GM12878 (cell line): ENCODE measurements at regions not wholly inside any gene's neighbourhood (a gene's known extent, or its start where the extent isn't known, plus 50 kb on each side); places are given as distances from the start of the nearest gene placed in this dataset.

Source experiments
- ATAC-seq: fragments of 200-7000 bp; cut with Tn5 transposase; 3 replicates; pipeline ENCODE4 v1.9.1; 2020; ENCODE audit warnings: mild to moderate bottlenecking, moderate library complexity
- BruUV-seq: library from RNA; stranded (reverse); fragments of 400-500 nt; replicated peaks from 2 replicates; lab custom pipeline; 2021; lab: Mats Ljungman, UMichigan
- CTCF ChIA-PET: fragments of 300-600 bp; sonication (Branson Sonifier 250); formaldehyde crosslinking; extraction: SDS; loops from one replicate; lab custom pipeline; 2021; ENCODE audit warnings: inconsistent platforms; lab: Yijun Ruan, JAX
- POLR2A ChIA-PET: fragments of 350-600 bp; formaldehyde crosslinking; extraction: SDS; loops from one replicate; lab custom pipeline; 2021; ENCODE audit warnings: inconsistent platforms; lab: Charles Lee
- RAD21 ChIA-PET: fragments of 300-600 bp; sonication (Branson Sonifier 250); formaldehyde crosslinking; loops from one replicate; lab custom pipeline; 2023; ENCODE audit warnings: antibody characterized with exemption; ENCODE audit not compliant: unreplicated experiment; lab: Charles Lee
- SMC1A ChIA-PET: fragments of 300-600 bp; sonication (Branson Sonifier 250); formaldehyde crosslinking; loops from one replicate; lab custom pipeline; 2023; ENCODE audit not compliant: unreplicated experiment, uncharacterized antibody; lab: Charles Lee
- DNase-seq: peaks from one replicate; pipeline ENCODE4 v3.0.0-alpha.2; 2011; ENCODE audit warnings: low read depth, low spot score
- FAIRE-seq: peaks from 3 replicates; lab custom pipeline; 2011; peaks lifted over from hg19 to GRCh38; lab: Jason Lieb, UNC
- H2AFZ ChIP-seq: 2 replicates; pipeline ENCODE4 v1.6.0; 2011; ENCODE audit warnings: low read depth, low read length, control low read depth; ENCODE audit not compliant: control insufficient read depth
- H3K27ac ChIP-seq: 2 replicates; pipeline ENCODE4 v1.5.1; 2011; ENCODE audit warnings: control low read depth; ENCODE audit not compliant: control insufficient read depth, insufficient read depth
- H3K27me3 ChIP-seq, 2 experiments: replicated peaks in 1 of 2; 2 replicates each; pipeline versions ENCODE4 v1.6.0 to v1.6.1; 2011; ENCODE audit warnings: low read length in 1 of 2; ENCODE audit not compliant: control insufficient read depth in 2 of 2, insufficient read depth in 2 of 2
- H3K36me3 ChIP-seq, 2 experiments: 2 replicates each; pipeline ENCODE4 v1.5.1; 2011; ENCODE audit warnings: low read length in 1 of 2; ENCODE audit not compliant: control insufficient read depth in 2 of 2, insufficient read depth in 2 of 2
- H3K4me1 ChIP-seq: 2 replicates; pipeline ENCODE4 v1.6.1; 2011; ENCODE audit warnings: mild to moderate bottlenecking, low read length, moderate library complexity, mixed read lengths; ENCODE audit not compliant: control insufficient read depth, insufficient read depth
- H3K4me2 ChIP-seq: 2 replicates; pipeline ENCODE4 v1.6.0; 2011; ENCODE audit warnings: control low read depth; ENCODE audit not compliant: control insufficient read depth, insufficient read depth
- H3K4me3 ChIP-seq: fragments of 200-600 bp; sonication (generic); 2 replicates; pipeline ENCODE4 v1.5.1; 2016
- H3K79me2 ChIP-seq: 2 replicates; pipeline ENCODE4 v1.6.0; 2011; ENCODE audit warnings: low read length; ENCODE audit not compliant: control insufficient read depth, insufficient read depth
- H3K9ac ChIP-seq: 2 replicates; pipeline ENCODE4 v1.8.0; 2011; ENCODE audit warnings: low read length, control low read depth, mixed read lengths; ENCODE audit not compliant: control insufficient read depth, insufficient read depth
- H3K9me3 ChIP-seq: replicated peaks from 3 replicates; pipeline ENCODE4 v1.5.1; 2011; ENCODE audit warnings: mild to moderate bottlenecking, low read length; ENCODE audit not compliant: control insufficient read depth, insufficient read depth
- H4K20me1 ChIP-seq: 2 replicates; pipeline ENCODE4 v1.6.0; 2011; ENCODE audit not compliant: control insufficient read depth, insufficient read depth
- ATF3 ChIP-seq: IDR thresholded peaks from 2 replicates; pipeline ENCODE4 v1.6.1; 2011; ENCODE audit warnings: low read depth, mild to moderate bottlenecking, low read length, moderate library complexity, borderline replicate concordance; ENCODE audit errors: extremely low read depth
- BACH1 ChIP-seq: fragments of 450-650 bp; IDR thresholded peaks from 2 replicates; pipeline ENCODE4 v1.6.1; 2017; ENCODE audit warnings: mild to moderate bottlenecking, borderline replicate concordance
- BCL3 ChIP-seq: IDR thresholded peaks from 2 replicates; pipeline ENCODE4 v1.6.1; 2011; ENCODE audit warnings: borderline replicate concordance, low read depth, mild to moderate bottlenecking, moderate library complexity, low read length; ENCODE audit not compliant: insufficient read depth, poor library complexity, severe bottlenecking
- CHD4 ChIP-seq: fragments of 200-600 bp; sonication (generic); IDR thresholded peaks from 2 replicates; pipeline ENCODE4 v1.6.1; 2016; ENCODE audit warnings: mild to moderate bottlenecking
- CUX1 ChIP-seq: IDR thresholded peaks from 2 replicates; pipeline ENCODE4 v1.6.1; 2012; ENCODE audit warnings: improper control_type of control experiment, low read depth, low read length; ENCODE audit not compliant: insufficient replicate concordance
- EP300 ChIP-seq, 2 experiments: fragments of 150-350 bp in 1 of 2; IDR thresholded peaks; 2 replicates each; pipeline ENCODE4 v1.6.1; 2011 to 2012; ENCODE audit warnings: low read depth in 2 of 2, low read length in 2 of 2, borderline replicate concordance in 1 of 2, improper control_type of control experiment in 1 of 2, inconsistent platforms in 1 of 2; ENCODE audit not compliant: control insufficient read depth in 1 of 2
- FOXM1 ChIP-seq: IDR thresholded peaks from 2 replicates; pipeline ENCODE4 v1.6.1; 2012; ENCODE audit warnings: low read depth, mild to moderate bottlenecking, inconsistent platforms, low read length, moderate library complexity
- HDAC2 ChIP-seq: fragments of 200-600 bp; sonication (generic); IDR thresholded peaks from 2 replicates; pipeline ENCODE4 v1.6.1; 2017
- JUND ChIP-seq: IDR thresholded peaks from 2 replicates; pipeline ENCODE4 v1.6.1; 2012; ENCODE audit warnings: low read depth, mild to moderate bottlenecking, low read length, improper control_type of control experiment, moderate library complexity
- KAT2A ChIP-seq: conservative IDR thresholded peaks from 2 replicates; pipeline ENCODE4 v1.6.1; 2011; ENCODE audit warnings: low read depth, low read length; ENCODE audit not compliant: control insufficient read depth
- STAT3 ChIP-seq: IDR thresholded peaks from 2 replicates; pipeline ENCODE4 v1.6.1; 2011; ENCODE audit warnings: low read depth, low read length, improper control_type of control experiment
- TCF12 ChIP-seq: IDR thresholded peaks from 2 replicates; pipeline ENCODE4 v1.6.1; 2011; ENCODE audit warnings: low read depth, mild to moderate bottlenecking, low read length
- TCF3 ChIP-seq: IDR thresholded peaks from 2 replicates; pipeline ENCODE4 v1.6.1; 2012; ENCODE audit warnings: low read depth, mild to moderate bottlenecking, low read length, borderline replicate concordance; ENCODE audit not compliant: insufficient read depth
- YY1 ChIP-seq: IDR thresholded peaks from 2 replicates; pipeline ENCODE4 v1.6.1; 2011; ENCODE audit warnings: low read depth, mild to moderate bottlenecking, low read length
- ZZZ3 ChIP-seq: IDR thresholded peaks from 2 replicates; pipeline ENCODE4 v1.6.1; 2011; ENCODE audit warnings: low read depth; ENCODE audit not compliant: control insufficient read depth, insufficient read length
- WGBS: methylation state at CpG from one replicate; pipeline ENCODE4 v1.1.6; 2016; ENCODE audit warnings: low lambda C conversion rate; ENCODE audit not compliant: insufficient replicate concordance, insufficient coverage; ENCODE audit errors: missing lambda C conversion rate; 5-methylcytosine and 5-hydroxymethylcytosine counted together
- in situ Hi-C: fragments of 300-500 bp; cut with MboI; formaldehyde crosslinking; loops from 9 replicates; pipeline ENCODE4 v1.14.3; 2018; ENCODE audit warnings: mixed read lengths
- intact Hi-C: fragments of 100-400 bp; cut with micrococcal nuclease; formaldehyde crosslinking; loops from one replicate; pipeline ENCODE4 v1.14.2; 2022; ENCODE audit not compliant: unreplicated experiment
- TF ChIP-seq, protein P1 (sequence below): fragments of 450-650 bp; IDR thresholded peaks from 2 replicates; pipeline ENCODE4 v1.6.1; 2016; ENCODE audit warnings: mild to moderate bottlenecking

DNA sequence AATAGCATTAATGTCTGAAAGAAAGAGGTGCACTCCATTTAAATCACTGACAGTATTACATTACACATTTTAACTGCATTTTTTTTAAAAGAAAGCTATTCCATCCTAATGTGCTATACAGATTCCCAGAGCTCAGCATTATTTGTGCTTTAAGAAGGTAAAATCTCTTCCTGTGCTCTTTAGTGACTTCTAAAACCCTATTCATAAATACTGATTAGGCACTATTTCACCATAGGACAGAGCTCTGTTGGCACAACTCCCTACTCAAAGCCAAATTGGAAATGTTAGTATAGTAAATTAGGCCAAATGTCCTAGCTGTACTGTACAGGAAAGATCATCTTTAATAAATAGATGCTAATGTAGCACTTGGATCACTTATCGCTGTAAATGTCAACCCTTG lies 262.5 kb downstream of the TUSC1 start:
- 89% methylated on average over 1 of the region's 1 CpG for WGBS

More for the DNA sequence above, 262.5 kb downstream of the TUSC1 start:
- H3K4me1 ChIP-seq: no peaks in the 10 kb centered on the region
- no peaks in the 10 kb centered on the region for H3K27me3 ChIP-seq
- H3K4me2 ChIP-seq: no peak overlapping the region
- no TSS peak for BruUV-seq
- no peak overlapping the region for H3K27ac ChIP-seq
- H3K9ac ChIP-seq: no peak overlapping the region
- H3K36me3 ChIP-seq: no peaks in the 10 kb centered on the region
- ATAC-seq (no peak), FAIRE-seq (no peak), DNase-seq (no peak)
- no peak overlapping the region for H3K4me3 ChIP-seq
- intact Hi-C loops (no loop called here), in situ Hi-C loops (no loop called here)
- no peaks in the 10 kb centered on the region for H4K20me1 ChIP-seq
- no peaks in the 10 kb centered on the region for H3K79me2 ChIP-seq
- RAD21 ChIA-PET: no interaction called here
- TF ChIP-seq, protein P1, sequence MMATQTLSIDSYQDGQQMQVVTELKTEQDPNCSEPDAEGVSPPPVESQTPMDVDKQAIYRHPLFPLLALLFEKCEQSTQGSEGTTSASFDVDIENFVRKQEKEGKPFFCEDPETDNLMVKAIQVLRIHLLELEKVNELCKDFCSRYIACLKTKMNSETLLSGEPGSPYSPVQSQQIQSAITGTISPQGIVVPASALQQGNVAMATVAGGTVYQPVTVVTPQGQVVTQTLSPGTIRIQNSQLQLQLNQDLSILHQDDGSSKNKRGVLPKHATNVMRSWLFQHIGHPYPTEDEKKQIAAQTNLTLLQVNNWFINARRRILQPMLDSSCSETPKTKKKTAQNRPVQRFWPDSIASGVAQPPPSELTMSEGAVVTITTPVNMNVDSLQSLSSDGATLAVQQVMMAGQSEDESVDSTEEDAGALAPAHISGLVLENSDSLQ: no peak
- TF ChIP-seq EP300 (IDR thresholded peaks at IDR 0.05; ENCODE audit: borderline replicate concordance in 1 of 2, control insufficient read depth in 1 of 2, low read depth in 2 of 2, low read length in 2 of 2): no peak
- no peak for TF ChIP-seq KAT2A
- TF ChIP-seq YY1: no peak
- no peak for TF ChIP-seq ATF3
- TF ChIP-seq BACH1: no peak
- TF ChIP-seq STAT3: no peak
- TF ChIP-seq TCF3: no peak
- no peak for TF ChIP-seq HDAC2
- TF ChIP-seq TCF12: no peak
- TF ChIP-seq CUX1: no peak
- TF ChIP-seq ZZZ3: no peak
- no peak for TF ChIP-seq BCL3
- no peak for TF ChIP-seq JUND
- TF ChIP-seq CHD4: no peak
- no peak for TF ChIP-seq FOXM1
- CTCF ChIA-PET: interaction anchor here (0.8 kb wide), 1 partner anchor 13 kb away, joined by 3 read pairs; no protein-coding TSS in a partner anchor
- POLR2A ChIA-PET: no interaction called here
- H3K9me3 ChIP-seq: no peaks in the 10 kb centered on the region
- SMC1A ChIA-PET: interaction anchor here (0.6 kb wide), 1 partner anchor 131 kb away, joined by 3 read pairs; no protein-coding TSS in a partner anchor
- no peak overlapping the region for H2AFZ ChIP-seq
